COLO829 (cell line): ENCODE measurements at regions not wholly inside any gene's neighbourhood (a gene's known extent, or its start where the extent isn't known, plus 50 kb on each side); places are given as distances from the start of the nearest gene placed in this dataset.
A peak's percentile ranks its signal among the peaks of the same experiment; 100 is the strongest.
"Not testable (repeated sequence)": the region's sequence is repeated elsewhere in the genome, so short reads cannot be mapped to it uniquely, and the experiment has no call there.

Experiments used
- DNase-seq: peaks from one replicate; pipeline ENCODE4 v3.0.0; 2012; ENCODE audit warnings: low spot score

DNA sequence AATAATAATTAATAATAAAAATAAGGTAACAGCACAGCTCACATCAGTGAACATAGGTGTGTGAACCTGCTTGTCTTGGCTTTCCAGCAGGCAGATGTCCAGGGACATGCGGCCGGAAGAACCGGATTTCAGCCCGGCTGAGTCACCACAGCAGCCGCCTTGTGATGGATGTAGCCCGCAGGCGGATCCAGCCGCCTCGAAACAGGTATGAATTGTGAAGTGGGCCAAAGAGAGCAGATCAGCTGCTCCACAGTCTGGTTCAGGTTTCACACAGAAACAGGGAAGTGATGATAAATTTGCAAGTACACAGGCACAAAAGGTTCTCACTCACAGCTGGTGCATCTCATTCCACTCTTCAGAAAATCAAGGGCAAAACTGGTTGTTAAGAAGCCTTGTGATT, 55.1 kb downstream of the ID4 start:
- DNase-seq, result peak; percentile 83

DNA sequence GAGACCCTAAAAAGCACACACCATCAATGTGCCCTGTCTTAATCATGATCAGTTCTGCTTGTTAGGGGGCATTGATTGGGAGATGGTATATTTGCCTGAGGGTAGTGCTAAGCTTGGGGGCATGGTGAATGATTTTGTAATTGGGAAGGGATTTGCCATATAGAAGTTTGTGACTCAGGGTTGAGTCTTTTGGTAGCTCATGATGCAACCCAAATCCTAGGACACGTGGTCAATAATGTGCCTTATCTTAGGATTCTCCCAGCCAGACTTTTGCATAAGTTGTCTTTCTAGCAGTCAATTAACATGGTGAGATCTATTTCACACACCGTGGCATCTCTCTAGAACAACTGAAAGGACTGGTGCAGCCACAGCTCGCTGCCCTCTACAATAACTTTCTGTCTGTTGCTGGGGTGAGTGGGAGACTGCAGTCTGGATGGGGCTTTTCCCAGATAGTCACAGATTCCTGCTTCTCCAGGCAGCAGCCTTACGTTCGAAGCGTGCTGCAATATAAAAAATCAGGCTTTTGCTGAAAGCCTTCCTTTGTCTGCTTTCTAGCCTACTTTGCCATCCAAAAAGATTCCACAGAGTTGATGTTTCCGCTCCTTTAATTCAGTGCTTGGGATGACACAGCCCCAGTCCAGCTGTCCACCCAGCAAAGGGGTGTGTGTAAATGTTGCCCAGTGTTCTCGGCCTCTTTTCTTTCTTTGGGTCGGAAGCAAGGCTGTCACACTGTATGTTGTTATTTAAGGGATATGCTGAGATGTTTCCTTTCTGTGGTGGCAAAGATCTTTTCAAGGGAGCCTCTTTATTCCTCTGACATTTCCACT, 58.9 kb downstream of the ID4 start:
- DNase-seq, result peak; percentile 97

DNA sequence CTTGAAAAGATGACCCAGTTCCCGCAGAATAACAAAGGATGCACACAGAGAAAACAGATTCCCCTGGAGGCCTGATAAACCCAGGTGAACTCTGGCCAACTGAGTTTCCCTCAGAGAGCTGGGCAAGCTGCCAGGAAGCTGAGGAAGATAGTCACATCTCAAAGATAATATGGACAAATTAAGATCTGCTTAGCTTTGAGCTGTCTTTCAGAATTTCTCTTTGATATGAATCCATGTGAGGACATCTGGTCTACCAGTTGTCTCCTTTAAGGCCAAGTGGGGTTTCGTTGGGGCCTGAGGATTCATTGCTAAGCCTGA, 59.5 kb downstream of the ID4 start:
- no peak for DNase-seq

DNA sequence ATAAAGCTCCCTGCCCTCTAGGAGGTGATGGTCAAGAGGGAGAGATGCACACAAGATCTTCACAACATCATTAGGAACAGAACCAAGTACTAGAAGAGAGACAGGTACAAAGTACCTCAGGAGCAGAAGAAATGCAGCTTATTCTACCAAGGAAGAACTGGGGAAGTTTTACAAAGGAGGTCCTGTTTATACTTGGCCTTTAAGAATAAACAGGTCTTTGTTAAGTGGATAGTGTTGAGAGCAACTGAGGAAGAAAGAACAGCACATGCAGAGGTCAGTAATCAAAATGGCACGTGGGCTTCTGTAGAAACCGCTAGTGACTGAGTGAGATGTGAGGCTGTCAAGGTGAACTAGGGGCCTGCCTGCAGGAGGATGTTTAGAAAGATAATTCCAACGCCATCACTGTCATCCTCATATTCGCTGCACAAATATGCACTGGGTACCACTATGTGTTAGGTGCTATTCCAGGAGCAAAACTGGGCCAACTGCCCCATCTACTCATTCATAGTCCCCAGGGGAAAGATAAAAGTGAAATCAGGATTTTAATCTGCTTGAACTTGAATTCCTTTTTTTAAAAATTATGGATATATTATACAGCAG, 61.1 kb downstream of the ID4 start:
- DNase-seq, result peak; percentile 48

DNA sequence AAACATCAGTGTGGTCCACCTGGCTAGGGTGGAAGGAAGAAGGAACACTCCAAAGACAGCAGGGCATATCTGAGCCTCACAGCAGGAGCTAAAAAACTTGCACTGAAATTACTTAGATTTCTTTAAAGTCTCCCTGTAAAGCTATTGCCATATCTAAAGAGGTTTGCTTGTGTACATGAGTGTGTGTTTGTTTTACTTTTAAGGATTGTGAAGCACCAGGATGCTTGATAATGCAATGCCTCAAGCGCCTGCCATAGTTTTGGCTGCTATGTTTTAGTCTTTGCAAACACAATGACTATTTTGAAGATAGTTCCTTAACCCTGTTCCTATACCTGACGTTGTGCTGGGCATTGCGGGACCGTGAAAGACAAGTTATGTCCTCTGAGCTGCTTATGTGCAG, 65.0 kb downstream of the ID4 start:
- DNase-seq, result no peak

DNA sequence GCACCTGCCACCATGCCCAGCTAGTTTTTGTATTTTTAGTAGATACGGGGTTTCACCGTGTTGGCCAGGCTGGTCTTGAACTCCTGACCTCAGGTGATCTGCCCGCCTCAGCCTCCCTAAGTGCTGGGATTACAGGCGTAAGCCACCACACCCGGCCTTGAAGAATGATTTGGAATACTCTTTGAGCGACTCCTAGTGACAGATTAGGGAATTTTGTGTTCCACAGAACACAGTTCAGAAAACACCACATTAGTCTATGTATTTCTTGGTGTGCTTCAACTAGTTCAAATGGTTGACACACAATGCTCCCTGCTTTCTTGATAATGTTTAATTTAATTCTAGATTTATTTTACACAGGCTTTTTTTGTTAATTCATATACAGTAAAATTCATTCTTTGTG, 67.2 kb downstream of the ID4 start:
- DNase-seq, result not testable (repeated sequence)

DNA sequence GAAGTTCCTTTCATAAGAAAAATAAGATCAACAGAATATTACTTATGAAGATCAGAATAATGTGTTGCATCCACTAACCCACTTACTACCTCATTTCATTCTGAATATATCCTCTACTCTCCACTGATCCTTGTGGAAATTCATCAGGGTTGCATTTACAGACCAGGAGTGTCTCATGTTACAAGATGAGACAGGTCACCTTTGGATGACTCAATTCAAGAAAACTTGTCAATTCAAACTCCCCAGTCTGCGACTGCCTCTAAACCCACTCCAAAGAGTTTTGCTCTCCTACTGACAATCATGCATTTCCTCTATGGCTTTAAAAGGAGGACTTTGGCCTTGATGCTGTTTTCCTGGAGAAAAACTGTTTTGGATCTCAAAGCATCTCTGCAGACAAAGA, 68.4 kb downstream of the ID4 start:
- DNase-seq, result no peak

DNA sequence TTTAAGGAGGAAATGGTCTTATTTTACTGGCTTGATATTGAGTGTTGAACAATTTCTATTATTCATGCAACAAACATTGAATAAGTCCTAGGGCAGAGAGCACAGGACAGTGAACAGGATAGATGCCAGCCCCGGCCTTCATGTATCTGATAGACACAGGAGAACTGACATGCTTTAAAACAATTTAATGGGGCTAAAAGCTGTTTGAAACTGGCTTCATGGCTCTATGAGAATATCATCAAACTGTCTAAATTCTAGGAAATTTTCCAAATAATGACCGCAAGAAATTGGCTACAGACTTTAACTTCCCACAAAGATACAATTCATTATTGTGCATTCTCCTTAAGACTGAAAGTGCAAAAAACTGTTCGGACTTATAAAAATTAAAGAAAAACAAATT, 69.0 kb downstream of the ID4 start:
- DNase-seq, result no peak

DNA sequence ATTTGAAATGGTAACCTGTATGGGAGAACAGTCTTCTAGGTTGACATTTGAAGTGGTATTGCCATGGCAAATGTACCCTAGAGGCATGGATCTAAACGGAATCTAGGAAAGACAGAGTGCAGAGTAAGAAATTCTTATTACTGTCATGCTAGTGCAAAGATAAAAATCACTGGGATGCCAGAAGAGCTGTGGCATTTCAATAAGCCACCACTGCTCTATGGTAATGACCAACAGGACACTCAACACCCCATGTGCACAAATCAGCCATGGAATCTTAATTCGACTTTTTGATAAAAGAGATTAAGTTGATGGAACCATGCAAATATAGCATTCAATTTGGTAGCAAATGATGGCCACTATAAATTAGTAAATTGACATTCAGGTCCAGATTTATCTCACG, 74.1 kb downstream of the ID4 start:
- DNase-seq, result no peak

DNA sequence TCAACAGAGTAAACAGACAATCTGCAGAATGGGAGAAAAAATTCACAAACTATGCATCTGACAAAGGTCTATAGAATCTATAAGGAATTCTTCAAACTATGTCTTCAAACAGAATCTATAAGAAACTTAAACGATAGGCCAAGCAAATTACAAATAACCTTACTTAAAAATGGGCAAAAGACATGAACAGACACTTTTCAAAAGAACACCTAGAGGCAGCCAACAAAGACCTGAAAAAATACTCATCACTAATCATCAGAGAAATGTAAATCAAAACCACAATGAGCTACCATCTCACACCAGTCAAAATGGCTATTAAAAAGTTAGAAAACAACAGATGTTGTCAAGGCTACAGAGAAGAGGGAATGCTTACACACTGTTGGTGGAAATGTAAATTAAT, 81.3 kb downstream of the ID4 start:
- no peak for DNase-seq

DNA sequence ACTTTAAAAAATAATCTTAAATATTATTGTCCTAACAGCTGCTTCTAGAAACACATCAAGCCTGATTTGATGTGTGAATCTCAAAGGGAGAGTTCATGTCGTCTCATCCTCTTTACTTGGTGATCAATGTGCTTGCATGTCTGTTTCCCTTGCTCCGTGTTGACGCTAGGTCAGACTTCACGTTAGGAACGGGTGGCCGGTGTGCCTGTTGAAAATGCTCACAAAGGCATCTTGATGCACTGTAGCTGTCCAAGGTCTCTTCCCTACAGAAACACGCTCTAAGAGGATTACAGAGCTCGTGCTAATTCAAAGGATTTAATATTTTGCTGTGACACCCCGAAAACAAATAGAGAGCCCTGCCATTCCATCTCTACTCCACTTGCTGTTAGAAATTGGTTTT, 84.6 kb downstream of the ID4 start:
- no peak for DNase-seq

DNA sequence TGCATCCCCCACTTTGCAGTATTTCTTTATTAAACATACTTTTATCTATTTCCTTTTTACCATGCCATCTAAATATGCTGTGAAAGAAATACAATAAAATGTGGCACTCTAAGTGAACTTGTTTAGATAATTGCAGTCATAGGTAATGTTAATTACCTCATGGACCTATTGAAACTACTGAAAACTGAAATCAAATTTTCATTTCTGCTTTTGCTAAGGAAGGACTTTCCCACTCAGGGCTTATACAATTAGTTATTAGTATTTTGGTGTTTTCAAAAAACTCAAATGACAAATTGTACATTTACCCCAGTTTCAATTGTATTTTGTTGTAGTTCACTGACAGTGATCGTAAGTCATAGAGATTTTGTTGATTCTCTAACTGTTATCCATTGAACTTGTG, 88.4 kb downstream of the ID4 start:
- no peak for DNase-seq

DNA sequence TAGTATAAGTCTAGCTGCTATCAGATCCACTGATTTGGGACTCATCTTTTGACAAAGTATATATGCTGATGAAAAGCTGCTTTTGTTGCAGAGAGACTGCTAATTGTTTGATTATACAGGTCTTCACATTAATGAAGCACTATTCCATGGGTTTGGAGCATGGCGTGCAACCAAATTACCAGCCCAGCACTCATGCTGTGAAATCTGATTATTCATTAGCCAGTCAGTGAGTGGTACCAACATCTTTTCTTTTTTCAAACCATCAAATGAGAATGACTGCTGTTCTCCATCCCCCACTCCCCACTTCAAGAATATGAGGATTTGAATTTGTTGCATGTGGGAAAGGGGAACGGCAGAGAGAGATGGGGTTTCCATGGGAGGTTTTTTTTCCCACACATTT, 91.3 kb downstream of the ID4 start:
- no peak for DNase-seq

DNA sequence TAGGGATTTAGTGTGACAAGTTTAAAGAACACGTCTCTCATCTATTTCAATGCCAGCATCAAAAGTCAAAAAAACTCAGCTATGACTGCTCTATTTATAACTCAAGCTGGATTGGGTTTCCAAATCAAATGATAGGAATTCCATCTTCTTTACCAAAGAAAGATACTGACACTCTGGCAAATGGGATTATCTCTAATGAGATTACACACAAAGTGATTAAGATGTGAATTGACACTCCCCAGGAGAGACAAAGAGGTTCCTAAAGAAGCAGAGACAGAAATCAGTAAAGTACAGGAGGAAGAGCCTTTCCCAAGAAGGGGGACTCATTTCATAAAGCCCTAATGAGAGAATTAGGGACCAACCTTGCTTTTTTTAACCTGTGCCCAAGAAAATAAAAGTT, 92.1 kb downstream of the ID4 start:
- DNase-seq, result no peak

DNA sequence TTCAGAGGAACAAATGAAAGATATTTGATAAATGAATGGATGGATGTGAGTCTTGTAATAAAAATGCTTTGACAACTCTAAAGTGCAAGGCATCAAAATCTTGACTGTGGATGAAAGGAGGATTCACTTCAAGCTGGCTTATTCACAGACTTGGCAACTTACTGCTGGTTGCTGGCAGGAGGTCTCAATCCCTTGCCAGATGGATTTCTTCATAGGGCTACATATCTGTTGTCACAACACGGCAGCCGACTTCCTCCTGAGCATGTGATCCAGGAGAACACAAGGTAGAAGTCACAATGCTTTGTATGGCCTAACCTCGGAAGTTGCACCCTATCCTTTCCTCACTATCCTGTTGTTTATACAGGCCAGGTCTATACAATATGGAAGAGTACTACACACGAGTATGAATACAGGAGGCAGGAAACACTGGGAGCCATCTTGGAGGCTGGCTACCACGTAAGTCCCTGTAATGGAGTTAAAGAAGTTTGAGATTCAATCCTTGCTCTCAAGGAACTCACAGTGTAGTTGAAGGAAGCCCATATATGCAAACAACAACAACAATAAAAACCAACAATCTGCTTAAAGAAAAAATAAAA, 97.9 kb downstream of the ID4 start:
- DNase-seq, result no peak

DNA sequence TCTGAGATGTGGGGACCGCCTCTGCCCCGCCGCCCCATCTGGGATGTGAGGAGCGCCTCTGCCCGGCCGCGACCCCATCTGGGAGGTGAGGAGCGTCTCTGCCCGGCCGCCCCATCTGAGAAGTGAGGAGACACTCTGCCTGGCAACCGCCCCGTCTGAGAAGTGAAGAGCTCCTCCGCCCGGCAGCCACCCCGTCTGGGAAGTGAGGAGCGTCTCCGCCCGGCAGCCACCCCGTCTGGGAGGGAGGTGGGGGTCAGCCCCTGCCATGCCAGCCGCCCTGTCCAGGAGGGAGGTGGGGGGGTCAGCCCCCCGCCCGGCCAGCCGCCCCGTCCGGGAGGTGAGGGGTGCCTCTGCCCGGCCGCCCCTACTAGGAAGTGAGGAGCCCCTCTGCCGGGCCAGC, 102.2 kb downstream of the ID4 start:
- DNase-seq, result not testable (repeated sequence)

DNA sequence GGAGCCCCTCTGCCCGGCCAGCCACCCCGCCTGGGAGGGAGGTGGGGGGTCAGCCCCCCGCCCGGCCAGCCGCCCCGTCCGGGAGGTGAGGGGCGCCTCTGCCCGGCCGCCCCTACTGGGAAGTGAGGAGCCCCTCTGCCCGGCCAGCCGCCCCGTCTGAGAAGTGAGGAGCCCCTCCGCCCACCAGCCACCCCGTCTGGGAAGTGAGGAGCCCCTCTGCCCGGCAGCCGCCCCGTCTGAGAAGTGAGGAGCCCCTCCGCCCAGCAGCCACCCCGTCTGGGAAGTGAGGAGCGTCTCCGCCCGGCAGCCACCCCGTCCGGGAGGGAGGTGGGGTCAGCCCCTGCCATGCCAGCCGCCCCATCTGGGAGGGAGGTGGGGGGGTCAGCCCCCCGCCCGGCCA, 102.8 kb downstream of the ID4 start:
- DNase-seq, result not testable (repeated sequence)

DNA sequence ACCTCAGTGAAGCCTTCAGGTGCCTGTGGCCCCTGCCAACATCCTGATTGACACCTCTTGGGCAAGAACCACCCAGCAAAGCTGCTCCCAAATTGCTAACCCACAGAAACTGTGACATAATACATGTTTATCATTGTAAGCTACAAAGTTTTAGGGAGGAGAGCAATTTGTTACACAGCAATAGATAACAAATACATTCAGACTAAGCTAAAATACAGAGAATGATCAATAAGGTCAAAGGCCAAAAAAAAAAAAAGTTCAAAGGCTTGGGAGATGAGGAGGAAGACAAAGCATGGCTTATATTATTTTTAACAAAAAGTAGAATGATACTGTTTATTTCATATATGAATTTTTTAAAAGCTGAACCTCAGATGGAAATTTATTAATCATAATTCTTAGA, 105.9 kb downstream of the ID4 start:
- DNase-seq, result no peak

DNA sequence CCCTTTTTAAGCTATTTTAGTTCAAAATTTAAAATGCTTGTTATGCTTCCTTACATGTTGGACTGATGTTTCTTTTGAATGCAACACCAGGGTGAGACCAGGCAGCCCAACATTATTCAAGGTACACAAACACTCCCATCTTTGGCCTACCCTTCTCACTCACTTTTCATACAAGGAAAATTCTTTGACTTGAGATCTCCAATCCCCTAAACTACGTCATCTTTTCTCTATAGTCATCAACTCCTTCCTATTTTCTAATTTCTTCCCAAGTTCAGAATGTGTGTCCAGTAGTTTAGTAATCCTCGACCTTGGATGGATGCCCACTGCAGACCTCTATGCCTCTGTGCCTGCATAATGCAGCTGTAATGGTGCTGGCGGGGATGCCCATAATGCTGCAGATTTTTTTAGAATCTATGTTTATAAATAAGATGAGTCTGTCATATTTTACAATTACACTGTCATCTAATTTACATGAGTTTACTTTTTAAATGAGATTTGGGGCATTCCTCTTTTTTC, 108.7 kb downstream of the ID4 start:
- no peak for DNase-seq

DNA sequence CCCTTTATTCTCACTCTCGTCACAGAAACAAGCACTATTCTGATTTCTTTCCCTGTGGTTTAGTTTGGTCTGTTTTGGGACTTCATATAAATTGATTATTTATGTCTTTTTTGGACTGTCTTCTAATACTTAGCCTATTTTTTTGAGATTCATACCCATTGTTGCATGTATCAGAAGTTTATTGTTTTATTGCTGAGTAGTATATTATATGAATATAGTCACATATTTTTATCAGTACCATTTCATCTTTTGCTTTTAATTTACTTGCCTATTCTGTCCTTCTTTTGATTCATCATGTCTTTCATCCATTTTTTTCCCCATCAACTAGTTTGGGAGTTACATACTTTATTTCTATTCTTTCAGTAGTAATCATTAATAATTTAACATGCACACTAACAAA, 112.0 kb downstream of the ID4 start:
- no peak for DNase-seq

DNA sequence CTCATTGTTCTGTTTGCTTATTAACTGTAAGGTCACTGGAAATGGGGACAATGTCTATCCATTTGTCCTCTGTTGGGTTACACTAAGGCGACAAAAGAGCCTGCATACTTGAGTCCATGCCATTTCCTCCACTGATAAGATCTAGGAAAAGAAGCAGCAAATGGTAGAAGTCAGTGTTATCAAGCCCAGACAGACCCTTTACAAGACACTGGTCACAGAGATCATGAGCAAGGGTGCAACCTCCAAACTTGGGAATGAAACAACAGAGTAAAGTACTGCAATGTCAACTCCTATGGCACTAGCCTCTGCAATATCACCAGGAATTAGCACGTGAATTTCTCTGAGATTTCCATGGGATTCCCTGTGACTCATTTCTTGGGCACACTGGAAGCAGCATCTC, 126.9 kb downstream of the ID4 start:
- DNase-seq, result no peak

DNA sequence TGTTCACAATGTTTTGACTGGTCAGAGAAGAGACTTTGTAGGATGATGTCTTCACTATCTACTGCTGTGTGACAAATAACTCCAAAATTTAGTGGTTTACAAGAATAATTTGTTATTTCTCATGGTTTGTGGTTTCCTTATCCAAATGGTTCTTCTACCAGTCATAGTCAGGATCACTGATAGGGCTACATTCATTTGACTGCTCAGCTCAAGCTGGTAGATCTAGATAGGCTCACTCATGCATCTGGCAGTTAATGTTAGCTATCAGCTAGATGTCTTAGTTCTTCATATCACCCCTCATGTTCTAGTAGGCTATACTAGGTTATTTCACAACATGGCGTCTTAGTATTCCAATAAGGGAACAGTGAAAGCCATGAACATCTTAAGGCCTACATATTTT, 131.0 kb downstream of the ID4 start:
- DNase-seq, result no peak

DNA sequence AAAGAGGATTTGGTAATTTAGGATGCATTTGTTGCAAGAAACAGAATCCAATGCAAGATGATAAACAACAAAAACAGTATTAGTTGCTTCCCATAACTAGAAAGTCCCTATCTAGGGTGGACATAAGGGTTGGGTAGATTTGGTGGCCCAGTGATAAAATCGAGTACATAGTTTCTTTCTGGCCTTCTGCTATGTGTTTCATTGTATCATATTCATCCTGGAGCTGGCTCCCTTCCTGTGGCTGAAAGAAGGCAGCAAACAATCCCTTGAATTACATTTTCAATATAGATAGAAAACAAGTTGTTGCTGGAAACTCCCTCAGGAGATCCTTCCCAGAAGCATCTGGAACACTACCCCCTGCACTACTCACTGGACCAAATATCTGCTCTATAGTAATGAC, 135.1 kb downstream of the ID4 start:
- no peak for DNase-seq
